ENCODE measurements at regions not wholly inside any gene's neighbourhood (a gene's known extent, or its start where the extent isn't known, plus 50 kb on each side); places are given as distances from the start of the nearest gene placed in this dataset.
"Not testable (repeated sequence)": the region's sequence is repeated elsewhere in the genome, so short reads cannot be mapped to it uniquely, and the experiment has no call there.

- TF ChIP-seq CTCF (conservative IDR thresholded peaks at IDR 0.05; ENCODE audit: low read depth, low read length); POLR2A (IDR thresholded peaks at IDR 0.05; ENCODE audit: low read depth, low read length); MAZ (IDR thresholded peaks at IDR 0.05; ENCODE audit: borderline replicate concordance, low read depth, low read length); RAD21 (IDR thresholded peaks at IDR 0.05; ENCODE audit: low read length); BHLHE40 (IDR thresholded peaks at IDR 0.05; ENCODE audit: low read depth, low read length); RCOR1 (IDR thresholded peaks at IDR 0.05; ENCODE audit: insufficient replicate concordance, low read length); USF2 (IDR thresholded peaks at IDR 0.05; ENCODE audit: low read depth, low read length); ELK1 (IDR thresholded peaks at IDR 0.05; ENCODE audit: borderline replicate concordance, low read depth, low read length); MXI1 (IDR thresholded peaks at IDR 0.05; ENCODE audit: borderline replicate concordance, low read depth, low read length); FOS (IDR thresholded peaks at IDR 0.05; ENCODE audit: low read depth, low read length); SMC3 (IDR thresholded peaks at IDR 0.05; ENCODE audit: low read depth, low read length); CEBPB (IDR thresholded peaks at IDR 0.05; ENCODE audit: low read depth, low read length); MAFK (IDR thresholded peaks at IDR 0.05; ENCODE audit: low read depth, low read length); RFX5 (IDR thresholded peaks at IDR 0.05; ENCODE audit: low read depth, low read length): not testable (repeated sequence)
Observed at GRCh38 chr4:123012416-123012815, 90.0 kb upstream of the NUDT6 start.
